ENCODE measurements at regions not wholly inside any gene's neighbourhood (a gene's known extent, or its start where the extent isn't known, plus 50 kb on each side); places are given as distances from the start of the nearest gene placed in this dataset.

DNA sequence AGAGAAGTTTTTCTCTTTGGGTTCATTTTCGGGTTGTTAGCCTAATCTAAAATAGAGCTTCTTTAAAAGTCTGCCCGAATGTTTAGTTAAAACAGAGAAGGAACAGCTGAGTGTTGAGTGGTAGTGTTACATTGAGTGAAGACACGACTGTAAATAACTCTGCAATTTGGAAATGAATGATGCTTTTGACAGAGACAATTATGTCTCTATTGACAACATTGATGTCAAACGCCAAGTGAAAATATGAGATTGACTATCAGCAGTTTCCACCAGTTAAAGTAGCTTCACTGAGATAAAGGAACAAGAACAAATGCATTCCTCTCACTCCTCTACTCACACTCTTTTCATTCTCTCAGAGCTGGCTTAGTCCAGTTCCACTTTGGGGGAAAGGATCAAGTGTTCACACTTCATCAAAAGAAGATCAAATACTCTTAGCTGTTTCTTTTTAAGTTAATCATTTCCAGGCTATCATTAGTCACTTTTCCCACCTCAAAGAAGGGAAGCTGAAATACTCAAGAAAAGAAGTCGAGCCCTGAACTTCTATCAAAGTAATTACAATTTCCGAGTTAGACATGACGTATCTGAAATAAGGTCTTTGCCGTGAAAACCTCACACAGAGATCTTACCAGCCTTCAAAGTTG, 399.1 kb upstream of the DPH6 start:
- H3K27ac ChIP-seq, result no peak overlapping the region
- ChIA-PET CTCF (no interaction called here), POLR2A (no interaction called here)
- H3K4me3 ChIP-seq, result no peak overlapping the region
- FAIRE-seq (no peak), ATAC-seq (no peak), DNase-seq (ENCODE audit: low read depth in 1 of 2, low spot score in 1 of 2) (no peak)
- H3K4me2 ChIP-seq, result no peak overlapping the region
- no peaks in the 10 kb centered on the region for H3K4me1 ChIP-seq
- 60% methylated on average over 8 of the region's 8 CpGs for WGBS (ENCODE audit: missing lambda C conversion rate)
- no peaks in the 10 kb centered on the region for H3K9me3 ChIP-seq
- TF ChIP-seq ZFP36 (IDR thresholded peaks at IDR 0.05; ENCODE audit: borderline replicate concordance, partially characterized antibody) (no peak), HOXB13 (CRISPR knock-in tag; IDR thresholded peaks at IDR 0.05; ENCODE audit: low read depth) (no peak), POLR2AphosphoS2 (conservative IDR thresholded peaks at IDR 0.05; ENCODE audit: low read length) (no peak), KDM1A (IDR thresholded peaks at IDR 0.05; ENCODE audit: low read depth) (no peak), MAZ (IDR thresholded peaks at IDR 0.05; ENCODE audit: borderline replicate concordance, low read depth, low read length) (no peak), CBX2 (IDR thresholded peaks at IDR 0.05; ENCODE audit: borderline replicate concordance, low read depth) (no peak), RARB (CRISPR knock-in tag; IDR thresholded peaks at IDR 0.05) (no peak), POLR2A (IDR thresholded peaks at IDR 0.05; ENCODE audit: low read length) (no peak), HDAC2 (IDR thresholded peaks at IDR 0.05) (no peak), JUN (IDR thresholded peaks at IDR 0.05) (no peak), JUNB (IDR thresholded peaks at IDR 0.05) (no peak), CEBPB (IDR thresholded peaks at IDR 0.05) (no peak), CHD2 (IDR thresholded peaks at IDR 0.05; ENCODE audit: low read length, partially characterized antibody) (no peak), NFE2L2 (conservative IDR thresholded peaks at IDR 0.05; ENCODE audit: low read length) (no peak), EHMT2 (IDR thresholded peaks at IDR 0.05; ENCODE audit: low read depth) (no peak), FOXS1 (CRISPR knock-in tag; IDR thresholded peaks at IDR 0.05) (no peak), HEYL (CRISPR knock-in tag; IDR thresholded peaks at IDR 0.05) (no peak)

DNA sequence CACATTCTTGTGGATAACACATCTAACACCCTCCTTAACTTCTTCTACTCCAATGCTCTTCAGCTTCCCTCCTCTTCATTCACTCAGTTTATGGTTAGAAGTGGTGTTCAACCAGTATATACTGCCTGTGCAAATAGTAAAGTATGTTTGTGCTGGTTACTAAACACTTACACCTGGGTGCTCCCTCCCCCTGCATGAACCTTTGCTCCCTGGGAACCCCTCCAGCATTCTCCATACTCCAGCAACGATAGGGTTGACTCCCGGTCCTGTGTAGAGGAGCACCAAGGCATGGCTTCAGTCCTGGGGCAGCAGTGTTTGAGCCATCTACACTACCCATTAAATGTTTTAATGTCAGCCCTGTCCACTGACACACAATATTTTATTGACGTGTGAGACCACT, 407.5 kb upstream of the DPH6 start:
- H3K4me1 ChIP-seq, result no peaks in the 10 kb centered on the region
- DNase-seq (ENCODE audit: low read depth in 1 of 2, low spot score in 1 of 2) (no peak), FAIRE-seq (no peak), ATAC-seq (no peak)
- no peak overlapping the region for H3K4me2 ChIP-seq
- WGBS (ENCODE audit: missing lambda C conversion rate), result 61% methylated on average over 3 of the region's 3 CpGs
- ChIA-PET POLR2A (no interaction called here), CTCF (no interaction called here)
- no peaks in the 10 kb centered on the region for H3K9me3 ChIP-seq
- TF ChIP-seq ZSCAN20 (CRISPR knock-in tag; IDR thresholded peaks at IDR 0.05) (no peak), HOXA7 (CRISPR knock-in tag; IDR thresholded peaks at IDR 0.05) (no peak), KDM1A (IDR thresholded peaks at IDR 0.05; ENCODE audit: low read depth) (no peak), SREBF2 (IDR thresholded peaks at IDR 0.05) (no peak), NR3C1 (IDR thresholded peaks at IDR 0.05) (no peak)
- TF ChIP-seq, protein P1, sequence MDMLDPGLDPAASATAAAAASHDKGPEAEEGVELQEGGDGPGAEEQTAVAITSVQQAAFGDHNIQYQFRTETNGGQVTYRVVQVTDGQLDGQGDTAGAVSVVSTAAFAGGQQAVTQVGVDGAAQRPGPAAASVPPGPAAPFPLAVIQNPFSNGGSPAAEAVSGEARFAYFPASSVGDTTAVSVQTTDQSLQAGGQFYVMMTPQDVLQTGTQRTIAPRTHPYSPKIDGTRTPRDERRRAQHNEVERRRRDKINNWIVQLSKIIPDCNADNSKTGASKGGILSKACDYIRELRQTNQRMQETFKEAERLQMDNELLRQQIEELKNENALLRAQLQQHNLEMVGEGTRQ (IDR thresholded peaks at IDR 0.05), result no peak
- TF ChIP-seq, protein P2, sequence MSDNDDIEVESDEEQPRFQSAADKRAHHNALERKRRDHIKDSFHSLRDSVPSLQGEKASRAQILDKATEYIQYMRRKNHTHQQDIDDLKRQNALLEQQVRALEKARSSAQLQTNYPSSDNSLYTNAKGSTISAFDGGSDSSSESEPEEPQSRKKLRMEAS (IDR thresholded peaks at IDR 0.05), result no peak
- TF ChIP-seq, protein P3, sequence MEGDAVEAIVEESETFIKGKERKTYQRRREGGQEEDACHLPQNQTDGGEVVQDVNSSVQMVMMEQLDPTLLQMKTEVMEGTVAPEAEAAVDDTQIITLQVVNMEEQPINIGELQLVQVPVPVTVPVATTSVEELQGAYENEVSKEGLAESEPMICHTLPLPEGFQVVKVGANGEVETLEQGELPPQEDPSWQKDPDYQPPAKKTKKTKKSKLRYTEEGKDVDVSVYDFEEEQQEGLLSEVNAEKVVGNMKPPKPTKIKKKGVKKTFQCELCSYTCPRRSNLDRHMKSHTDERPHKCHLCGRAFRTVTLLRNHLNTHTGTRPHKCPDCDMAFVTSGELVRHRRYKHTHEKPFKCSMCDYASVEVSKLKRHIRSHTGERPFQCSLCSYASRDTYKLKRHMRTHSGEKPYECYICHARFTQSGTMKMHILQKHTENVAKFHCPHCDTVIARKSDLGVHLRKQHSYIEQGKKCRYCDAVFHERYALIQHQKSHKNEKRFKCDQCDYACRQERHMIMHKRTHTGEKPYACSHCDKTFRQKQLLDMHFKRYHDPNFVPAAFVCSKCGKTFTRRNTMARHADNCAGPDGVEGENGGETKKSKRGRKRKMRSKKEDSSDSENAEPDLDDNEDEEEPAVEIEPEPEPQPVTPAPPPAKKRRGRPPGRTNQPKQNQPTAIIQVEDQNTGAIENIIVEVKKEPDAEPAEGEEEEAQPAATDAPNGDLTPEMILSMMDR (IDR thresholded peaks at IDR 0.05), result no peak
- TF ChIP-seq, protein P4, sequence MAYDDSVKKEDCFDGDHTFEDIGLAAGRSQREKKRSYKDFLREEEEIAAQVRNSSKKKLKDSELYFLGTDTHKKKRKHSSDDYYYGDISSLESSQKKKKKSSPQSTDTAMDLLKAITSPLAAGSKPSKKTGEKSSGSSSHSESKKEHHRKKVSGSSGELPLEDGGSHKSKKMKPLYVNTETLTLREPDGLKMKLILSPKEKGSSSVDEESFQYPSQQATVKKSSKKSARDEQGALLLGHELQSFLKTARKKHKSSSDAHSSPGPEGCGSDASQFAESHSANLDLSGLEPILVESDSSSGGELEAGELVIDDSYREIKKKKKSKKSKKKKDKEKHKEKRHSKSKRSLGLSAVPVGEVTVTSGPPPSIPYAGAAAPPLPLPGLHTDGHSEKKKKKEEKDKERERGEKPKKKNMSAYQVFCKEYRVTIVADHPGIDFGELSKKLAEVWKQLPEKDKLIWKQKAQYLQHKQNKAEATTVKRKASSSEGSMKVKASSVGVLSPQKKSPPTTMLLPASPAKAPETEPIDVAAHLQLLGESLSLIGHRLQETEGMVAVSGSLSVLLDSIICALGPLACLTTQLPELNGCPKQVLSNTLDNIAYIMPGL (CRISPR knock-in tag; IDR thresholded peaks at IDR 0.05; ENCODE audit: borderline replicate concordance), result no peak
- no peak overlapping the region for H3K27ac ChIP-seq
- no peak overlapping the region for H3K4me3 ChIP-seq
